ENCODE measurements at regions not wholly inside any gene's neighbourhood (a gene's known extent, or its start where the extent isn't known, plus 50 kb on each side); places are given as distances from the start of the nearest gene placed in this dataset.

DNA sequence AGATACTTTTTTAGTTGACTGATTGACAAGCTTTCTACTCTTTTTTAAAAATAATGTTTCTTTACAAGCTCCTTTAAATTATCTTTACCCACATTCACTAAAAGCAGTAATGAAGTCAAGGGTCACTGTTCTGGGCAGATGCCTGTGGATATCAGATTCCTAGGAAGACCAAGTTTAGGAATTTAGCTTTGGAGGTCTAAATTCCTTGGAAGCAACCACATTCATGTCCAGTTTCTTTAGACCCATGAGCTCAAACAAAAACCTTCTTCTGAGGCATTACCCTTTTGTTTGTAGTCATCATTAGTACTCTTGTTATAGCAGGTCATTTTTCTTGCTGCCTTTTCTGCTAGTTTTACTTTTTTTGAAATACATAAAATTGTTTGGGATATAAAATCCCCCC is 462.9 kb upstream of the JAG1 start:
- Histone ChIP-seq H3K27me3 (no peaks in the 10 kb centered on the region), H3K4me3 (no peak overlapping the region), H3K4me1 (no peaks in the 10 kb centered on the region), H3K9me3 (no peaks in the 10 kb centered on the region), H3K27ac (no peak overlapping the region), H3K36me3 (no peaks in the 10 kb centered on the region)
- ATAC-seq: no peak
- TF ChIP-seq POLR2A (IDR thresholded peaks at IDR 0.05): no peak
- TF ChIP-seq POLR2AphosphoS5 (IDR thresholded peaks at IDR 0.05): no peak
- no peak for TF ChIP-seq EP300 (IDR thresholded peaks at IDR 0.05)
- TF ChIP-seq, protein P1, sequence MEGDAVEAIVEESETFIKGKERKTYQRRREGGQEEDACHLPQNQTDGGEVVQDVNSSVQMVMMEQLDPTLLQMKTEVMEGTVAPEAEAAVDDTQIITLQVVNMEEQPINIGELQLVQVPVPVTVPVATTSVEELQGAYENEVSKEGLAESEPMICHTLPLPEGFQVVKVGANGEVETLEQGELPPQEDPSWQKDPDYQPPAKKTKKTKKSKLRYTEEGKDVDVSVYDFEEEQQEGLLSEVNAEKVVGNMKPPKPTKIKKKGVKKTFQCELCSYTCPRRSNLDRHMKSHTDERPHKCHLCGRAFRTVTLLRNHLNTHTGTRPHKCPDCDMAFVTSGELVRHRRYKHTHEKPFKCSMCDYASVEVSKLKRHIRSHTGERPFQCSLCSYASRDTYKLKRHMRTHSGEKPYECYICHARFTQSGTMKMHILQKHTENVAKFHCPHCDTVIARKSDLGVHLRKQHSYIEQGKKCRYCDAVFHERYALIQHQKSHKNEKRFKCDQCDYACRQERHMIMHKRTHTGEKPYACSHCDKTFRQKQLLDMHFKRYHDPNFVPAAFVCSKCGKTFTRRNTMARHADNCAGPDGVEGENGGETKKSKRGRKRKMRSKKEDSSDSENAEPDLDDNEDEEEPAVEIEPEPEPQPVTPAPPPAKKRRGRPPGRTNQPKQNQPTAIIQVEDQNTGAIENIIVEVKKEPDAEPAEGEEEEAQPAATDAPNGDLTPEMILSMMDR (IDR thresholded peaks at IDR 0.05): no peak

DNA sequence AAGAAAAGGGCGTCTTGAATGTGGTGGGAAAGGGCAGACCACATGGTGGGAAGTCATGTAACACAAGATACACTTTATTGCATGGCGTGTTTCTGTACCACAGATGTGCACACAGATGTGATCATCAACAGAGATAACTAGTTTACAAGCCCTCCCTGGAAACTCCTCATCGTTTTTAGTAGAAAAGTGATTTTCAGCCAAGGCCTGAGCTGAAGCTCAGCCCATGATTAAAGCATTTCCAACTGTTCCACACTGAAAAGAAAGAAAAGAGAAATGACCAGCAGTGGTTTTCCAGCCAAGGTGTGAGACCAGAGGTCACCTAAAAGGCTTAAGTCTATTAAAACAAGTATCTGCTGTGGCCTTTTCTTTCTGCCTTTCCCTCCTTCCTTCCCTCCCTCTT is 463.9 kb upstream of the JAG1 start:
- no peak overlapping the region for H3K27ac ChIP-seq
- H3K36me3 ChIP-seq: no peaks in the 10 kb centered on the region
- H3K9me3 ChIP-seq: no peaks in the 10 kb centered on the region
- no peaks in the 10 kb centered on the region for H3K4me1 ChIP-seq
- H3K4me3 ChIP-seq: no peak overlapping the region
- TF ChIP-seq, protein P1 (IDR thresholded peaks at IDR 0.05): no peak
- TF ChIP-seq EP300 (IDR thresholded peaks at IDR 0.05) (no peak), POLR2A (IDR thresholded peaks at IDR 0.05) (no peak), POLR2AphosphoS5 (IDR thresholded peaks at IDR 0.05) (no peak)
- WGBS, 2 donors (ENCODE audit: low coverage in 1 of 2): 73 to 83% methylated on average over 3 of the region's 3 CpGs
- ATAC-seq: no peak
- no peaks in the 10 kb centered on the region for H3K27me3 ChIP-seq

- H3K27ac ChIP-seq: no peak overlapping the region
- no peaks in the 10 kb centered on the region for H3K36me3 ChIP-seq
- no peak for TF ChIP-seq POLR2AphosphoS5 (IDR thresholded peaks at IDR 0.05)
- TF ChIP-seq, protein P1 (IDR thresholded peaks at IDR 0.05): no peak
- ATAC-seq: peak; percentile 68
- no peak overlapping the region for H3K4me3 ChIP-seq
- WGBS, 2 donors (ENCODE audit: low coverage in 1 of 2): 60 to 70% methylated on average over 3 of the region's 3 CpGs
- H3K27me3 ChIP-seq: no peaks in the 10 kb centered on the region
- H3K4me1 ChIP-seq: no peaks in the 10 kb centered on the region
- H3K9me3 ChIP-seq: no peaks in the 10 kb centered on the region
These were observed 466.6 kb upstream of the JAG1 start for GRCh38 chr20:11140359-11140758.

- Histone ChIP-seq H3K4me3 (no peak overlapping the region), H3K4me1 (no peaks in the 10 kb centered on the region), H3K9me3 (no peaks in the 10 kb centered on the region), H3K27me3 (no peaks in the 10 kb centered on the region), H3K27ac (no peak overlapping the region), H3K36me3 (no peaks in the 10 kb centered on the region)
- TF ChIP-seq, protein P1 (IDR thresholded peaks at IDR 0.05): no peak
- TF ChIP-seq POLR2AphosphoS5 (IDR thresholded peaks at IDR 0.05) (no peak), POLR2A (IDR thresholded peaks at IDR 0.05) (no peak), EP300 (IDR thresholded peaks at IDR 0.05) (no peak)
- 37 to 60% methylated on average over 1 to 2 of the region's 2 CpGs for WGBS, 2 donors (ENCODE audit: low coverage in 1 of 2)
- ATAC-seq: no peak
These were observed 469.7 kb upstream of the JAG1 start for GRCh38 chr20:11143481-11143880.

DNA sequence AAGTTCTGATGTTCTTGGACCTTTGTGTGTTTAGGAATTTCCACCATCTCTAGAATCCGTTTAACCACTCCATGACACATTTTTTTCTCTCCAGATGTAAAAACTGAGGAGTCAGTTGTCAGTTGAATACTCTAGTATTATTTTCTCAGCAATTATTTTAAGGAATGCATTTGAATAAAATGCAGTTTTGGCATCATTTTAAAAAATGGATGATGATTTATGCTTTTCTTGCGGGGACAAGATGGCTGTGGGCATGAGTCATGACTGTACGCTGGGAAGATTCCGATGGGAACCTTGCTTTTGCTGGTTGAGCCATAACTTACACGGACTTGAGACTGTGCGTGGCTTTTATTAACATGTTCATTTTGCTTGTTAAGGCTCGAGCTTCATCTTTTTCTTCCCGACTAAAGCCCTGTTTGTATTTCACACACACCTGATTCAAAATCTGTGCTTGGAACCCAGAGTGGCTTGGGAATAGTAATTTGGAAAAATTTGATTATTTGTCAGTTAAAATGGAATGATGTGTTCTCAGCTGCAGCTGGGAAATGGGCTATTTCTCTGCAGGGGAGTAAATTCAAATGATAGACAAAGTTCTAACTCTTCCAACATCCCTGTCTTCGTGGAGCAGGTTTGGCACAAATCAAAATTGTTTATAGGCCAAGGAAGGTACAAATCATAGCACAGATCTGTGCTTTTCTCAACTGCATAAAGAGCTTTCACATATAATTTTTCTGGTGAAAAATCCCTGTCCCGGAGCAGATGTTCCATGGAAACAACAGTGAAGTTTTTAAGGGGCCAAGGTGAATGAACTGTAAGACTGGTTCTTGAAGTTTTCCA is 470.5 kb upstream of the JAG1 start:
- ATAC-seq: peak; percentile 53
- no peak for TF ChIP-seq EP300 (IDR thresholded peaks at IDR 0.05)
- TF ChIP-seq POLR2AphosphoS5 (IDR thresholded peaks at IDR 0.05): no peak
- no peak for TF ChIP-seq POLR2A (IDR thresholded peaks at IDR 0.05)
- TF ChIP-seq, protein P1 (IDR thresholded peaks at IDR 0.05): no peak
- Histone ChIP-seq H3K9me3 (no peaks in the 10 kb centered on the region), H3K36me3 (no peaks in the 10 kb centered on the region), H3K4me3 (no peak overlapping the region), H3K27ac (no peak overlapping the region), H3K27me3 (no peaks in the 10 kb centered on the region), H3K4me1 (no peaks in the 10 kb centered on the region)
- WGBS, 2 donors (ENCODE audit: low coverage in 1 of 2): 50 to 58% methylated on average over 10 of the region's 10 CpGs
